ENCODE measurements at regions not wholly inside any gene's neighbourhood (a gene's known extent, or its start where the extent isn't known, plus 50 kb on each side); places are given as distances from the start of the nearest gene placed in this dataset.

DNA sequence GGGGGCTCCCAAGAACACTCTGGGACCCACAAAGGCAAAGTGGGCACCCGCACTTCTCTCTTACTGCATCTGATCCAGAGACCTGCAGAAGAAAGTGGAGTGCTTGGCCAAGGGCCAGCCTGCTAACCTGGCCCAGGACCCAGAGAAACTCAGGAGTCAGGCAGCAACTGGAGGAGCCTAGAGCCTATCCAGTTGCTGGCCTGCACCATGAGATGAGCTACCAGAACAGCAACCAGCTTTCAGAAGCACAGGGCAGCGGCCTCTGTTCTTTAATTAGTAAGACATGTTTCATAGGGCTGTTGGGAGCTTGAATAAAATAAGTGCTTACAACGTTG is 298.3 kb downstream of the GADD45G start:
- TF ChIP-seq, protein P1, sequence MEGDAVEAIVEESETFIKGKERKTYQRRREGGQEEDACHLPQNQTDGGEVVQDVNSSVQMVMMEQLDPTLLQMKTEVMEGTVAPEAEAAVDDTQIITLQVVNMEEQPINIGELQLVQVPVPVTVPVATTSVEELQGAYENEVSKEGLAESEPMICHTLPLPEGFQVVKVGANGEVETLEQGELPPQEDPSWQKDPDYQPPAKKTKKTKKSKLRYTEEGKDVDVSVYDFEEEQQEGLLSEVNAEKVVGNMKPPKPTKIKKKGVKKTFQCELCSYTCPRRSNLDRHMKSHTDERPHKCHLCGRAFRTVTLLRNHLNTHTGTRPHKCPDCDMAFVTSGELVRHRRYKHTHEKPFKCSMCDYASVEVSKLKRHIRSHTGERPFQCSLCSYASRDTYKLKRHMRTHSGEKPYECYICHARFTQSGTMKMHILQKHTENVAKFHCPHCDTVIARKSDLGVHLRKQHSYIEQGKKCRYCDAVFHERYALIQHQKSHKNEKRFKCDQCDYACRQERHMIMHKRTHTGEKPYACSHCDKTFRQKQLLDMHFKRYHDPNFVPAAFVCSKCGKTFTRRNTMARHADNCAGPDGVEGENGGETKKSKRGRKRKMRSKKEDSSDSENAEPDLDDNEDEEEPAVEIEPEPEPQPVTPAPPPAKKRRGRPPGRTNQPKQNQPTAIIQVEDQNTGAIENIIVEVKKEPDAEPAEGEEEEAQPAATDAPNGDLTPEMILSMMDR (IDR thresholded peaks at IDR 0.05 in 2 of 3, conservative IDR thresholded peaks at IDR 0.05 in 1 of 3; ENCODE audit: borderline replicate concordance in 1 of 3, insufficient read depth in 1 of 3, low read depth in 2 of 3, low read length in 2 of 3) = no peak
- no peak for TF ChIP-seq EZH2 (IDR thresholded peaks at IDR 0.05)
- no peak for TF ChIP-seq POLR2AphosphoS5 (IDR thresholded peaks at IDR 0.05; ENCODE audit: low read depth, low read length)
- TF ChIP-seq JUND (IDR thresholded peaks at IDR 0.05) = no peak
- TF ChIP-seq POLR2A (IDR thresholded peaks at IDR 0.05; ENCODE audit: borderline replicate concordance, extremely low read depth, insufficient read depth, insufficient read length) = no peak
- no peak for TF ChIP-seq SRF (IDR thresholded peaks at IDR 0.05; ENCODE audit: low read depth)
- no peak for TF ChIP-seq SP1 (IDR thresholded peaks at IDR 0.05; ENCODE audit: low read depth)
- no peak for TF ChIP-seq ELF1 (IDR thresholded peaks at IDR 0.05; ENCODE audit: borderline replicate concordance, low read depth)
- no peak for TF ChIP-seq EZH2phosphoT487 (IDR thresholded peaks at IDR 0.05; ENCODE audit: borderline replicate concordance)
- TF ChIP-seq RAD21 (IDR thresholded peaks at IDR 0.05; ENCODE audit: low read depth) = no peak
- TF ChIP-seq, protein P2, sequence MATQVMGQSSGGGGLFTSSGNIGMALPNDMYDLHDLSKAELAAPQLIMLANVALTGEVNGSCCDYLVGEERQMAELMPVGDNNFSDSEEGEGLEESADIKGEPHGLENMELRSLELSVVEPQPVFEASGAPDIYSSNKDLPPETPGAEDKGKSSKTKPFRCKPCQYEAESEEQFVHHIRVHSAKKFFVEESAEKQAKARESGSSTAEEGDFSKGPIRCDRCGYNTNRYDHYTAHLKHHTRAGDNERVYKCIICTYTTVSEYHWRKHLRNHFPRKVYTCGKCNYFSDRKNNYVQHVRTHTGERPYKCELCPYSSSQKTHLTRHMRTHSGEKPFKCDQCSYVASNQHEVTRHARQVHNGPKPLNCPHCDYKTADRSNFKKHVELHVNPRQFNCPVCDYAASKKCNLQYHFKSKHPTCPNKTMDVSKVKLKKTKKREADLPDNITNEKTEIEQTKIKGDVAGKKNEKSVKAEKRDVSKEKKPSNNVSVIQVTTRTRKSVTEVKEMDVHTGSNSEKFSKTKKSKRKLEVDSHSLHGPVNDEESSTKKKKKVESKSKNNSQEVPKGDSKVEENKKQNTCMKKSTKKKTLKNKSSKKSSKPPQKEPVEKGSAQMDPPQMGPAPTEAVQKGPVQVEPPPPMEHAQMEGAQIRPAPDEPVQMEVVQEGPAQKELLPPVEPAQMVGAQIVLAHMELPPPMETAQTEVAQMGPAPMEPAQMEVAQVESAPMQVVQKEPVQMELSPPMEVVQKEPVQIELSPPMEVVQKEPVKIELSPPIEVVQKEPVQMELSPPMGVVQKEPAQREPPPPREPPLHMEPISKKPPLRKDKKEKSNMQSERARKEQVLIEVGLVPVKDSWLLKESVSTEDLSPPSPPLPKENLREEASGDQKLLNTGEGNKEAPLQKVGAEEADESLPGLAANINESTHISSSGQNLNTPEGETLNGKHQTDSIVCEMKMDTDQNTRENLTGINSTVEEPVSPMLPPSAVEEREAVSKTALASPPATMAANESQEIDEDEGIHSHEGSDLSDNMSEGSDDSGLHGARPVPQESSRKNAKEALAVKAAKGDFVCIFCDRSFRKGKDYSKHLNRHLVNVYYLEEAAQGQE (IDR thresholded peaks at IDR 0.05; ENCODE audit: low read depth) = no peak
- no peak for TF ChIP-seq ZNF274 (IDR thresholded peaks at IDR 0.05; ENCODE audit: low read depth, low read length)
- TF ChIP-seq, protein P3, sequence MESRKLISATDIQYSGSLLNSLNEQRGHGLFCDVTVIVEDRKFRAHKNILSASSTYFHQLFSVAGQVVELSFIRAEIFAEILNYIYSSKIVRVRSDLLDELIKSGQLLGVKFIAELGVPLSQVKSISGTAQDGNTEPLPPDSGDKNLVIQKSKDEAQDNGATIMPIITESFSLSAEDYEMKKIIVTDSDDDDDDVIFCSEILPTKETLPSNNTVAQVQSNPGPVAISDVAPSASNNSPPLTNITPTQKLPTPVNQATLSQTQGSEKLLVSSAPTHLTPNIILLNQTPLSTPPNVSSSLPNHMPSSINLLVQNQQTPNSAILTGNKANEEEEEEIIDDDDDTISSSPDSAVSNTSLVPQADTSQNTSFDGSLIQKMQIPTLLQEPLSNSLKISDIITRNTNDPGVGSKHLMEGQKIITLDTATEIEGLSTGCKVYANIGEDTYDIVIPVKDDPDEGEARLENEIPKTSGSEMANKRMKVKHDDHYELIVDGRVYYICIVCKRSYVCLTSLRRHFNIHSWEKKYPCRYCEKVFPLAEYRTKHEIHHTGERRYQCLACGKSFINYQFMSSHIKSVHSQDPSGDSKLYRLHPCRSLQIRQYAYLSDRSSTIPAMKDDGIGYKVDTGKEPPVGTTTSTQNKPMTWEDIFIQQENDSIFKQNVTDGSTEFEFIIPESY (IDR thresholded peaks at IDR 0.05; ENCODE audit: extremely low read depth, insufficient replicate concordance, low read length) = no peak
- TF ChIP-seq SIN3A (IDR thresholded peaks at IDR 0.05; ENCODE audit: low read depth) = no peak
